ENCODE measurements at regions not wholly inside any gene's neighbourhood (a gene's known extent, or its start where the extent isn't known, plus 50 kb on each side); places are given as distances from the start of the nearest gene placed in this dataset.

GRCh38 chr11:116144387-116144958 lies 628.3 kb downstream of the BUD13 start:
- no peak for DNase-seq (ENCODE audit: low read depth in 4 of 4, low spot score in 2 of 4)

GRCh38 chr11:116138280-116138679 lies 634.1 kb upstream of the CADM1 start:
- DNase-seq (ENCODE audit: low read depth in 4 of 4, low spot score in 2 of 4), result no peak

- no peak for DNase-seq (ENCODE audit: low read depth in 4 of 4, low spot score in 2 of 4)
Observed at GRCh38 chr11:116137753-116138152, 633.5 kb upstream of the CADM1 start.

GRCh38 chr11:116136987-116137674 lies 632.9 kb upstream of the CADM1 start:
- DNase-seq (ENCODE audit: low read depth in 4 of 4, low spot score in 2 of 4), result no peak

GRCh38 chr11:116135891-116136290 lies 631.7 kb upstream of the CADM1 start:
- DNase-seq (ENCODE audit: low read depth in 4 of 4, low spot score in 2 of 4), result no peak

- no peak for DNase-seq (ENCODE audit: low read depth in 4 of 4, low spot score in 2 of 4)
Observed at GRCh38 chr11:116134450-116134849, 630.2 kb upstream of the CADM1 start.

GRCh38 chr11:116132273-116132978 lies 628.2 kb upstream of the CADM1 start:
- DNase-seq (ENCODE audit: low read depth in 4 of 4, low spot score in 2 of 4), result no peak

- no peak for DNase-seq (ENCODE audit: low read depth in 4 of 4, low spot score in 2 of 4)
Observed at GRCh38 chr11:116130122-116130521, 625.9 kb upstream of the CADM1 start.

GRCh38 chr11:116129456-116129855 lies 625.2 kb upstream of the CADM1 start:
- no peak for DNase-seq (ENCODE audit: low read depth in 4 of 4, low spot score in 2 of 4)

- no peak for DNase-seq (ENCODE audit: low read depth in 4 of 4, low spot score in 2 of 4)
Observed at GRCh38 chr11:116126562-116126961, 622.3 kb upstream of the CADM1 start.

GRCh38 chr11:116124922-116125714 lies 620.9 kb upstream of the CADM1 start:
- DNase-seq (ENCODE audit: low read depth in 4 of 4, low spot score in 2 of 4), result no peak

GRCh38 chr11:116123739-116124138 lies 619.5 kb upstream of the CADM1 start:
- DNase-seq (ENCODE audit: low read depth in 4 of 4, low spot score in 2 of 4), result no peak

GRCh38 chr11:116122697-116123472 lies 618.7 kb upstream of the CADM1 start:
- no peak for DNase-seq (ENCODE audit: low read depth in 4 of 4, low spot score in 2 of 4)

GRCh38 chr11:116119158-116119557 lies 614.9 kb upstream of the CADM1 start:
- no peak for DNase-seq (ENCODE audit: low read depth in 4 of 4, low spot score in 2 of 4)

- DNase-seq (ENCODE audit: low read depth in 4 of 4, low spot score in 2 of 4), result no peak
Observed at GRCh38 chr11:116118138-116118470, 613.9 kb upstream of the CADM1 start.

- no peak for DNase-seq (ENCODE audit: low read depth in 4 of 4, low spot score in 2 of 4)
Observed at GRCh38 chr11:116117331-116118137, 613.3 kb upstream of the CADM1 start.

- no peak for DNase-seq (ENCODE audit: low read depth in 4 of 4, low spot score in 2 of 4)
Observed at GRCh38 chr11:116115801-116116200, 611.6 kb upstream of the CADM1 start.

- DNase-seq (ENCODE audit: low read depth in 4 of 4, low spot score in 2 of 4), result no peak
Observed at GRCh38 chr11:116114198-116114651, 610.0 kb upstream of the CADM1 start.

GRCh38 chr11:116112087-116112935 lies 608.1 kb upstream of the CADM1 start:
- DNase-seq (ENCODE audit: low read depth in 4 of 4, low spot score in 2 of 4), result no peak
